PC-3 (cell line): ENCODE measurements at regions not wholly inside any gene's neighbourhood (a gene's known extent, or its start where the extent isn't known, plus 50 kb on each side); places are given as distances from the start of the nearest gene placed in this dataset.

ENCODE experiments used
- EZH2 ChIP-seq: fragments of 300-600 bp; sonication (generic); IDR thresholded peaks from one replicate; pipeline ENCODE4 v1.6.1; 2017; ENCODE audit warnings: antibody characterized with exemption, mild to moderate bottlenecking, low read length; ENCODE audit not compliant: unreplicated experiment
- EZH2phosphoT487 ChIP-seq: fragments of 300-600 bp; sonication (generic); IDR thresholded peaks from 2 replicates; pipeline ENCODE4 v1.6.1; 2018; ENCODE audit warnings: mild to moderate bottlenecking, antibody characterized with exemption, low read length, borderline replicate concordance
- TF ChIP-seq, protein P1 (sequence below): fragments of 300-600 bp; sonication (generic); conservative IDR thresholded peaks from 2 replicates; pipeline ENCODE4 v1.5.1; 2017; ENCODE audit warnings: antibody characterized with exemption, low read depth, mild to moderate bottlenecking, low read length

DNA sequence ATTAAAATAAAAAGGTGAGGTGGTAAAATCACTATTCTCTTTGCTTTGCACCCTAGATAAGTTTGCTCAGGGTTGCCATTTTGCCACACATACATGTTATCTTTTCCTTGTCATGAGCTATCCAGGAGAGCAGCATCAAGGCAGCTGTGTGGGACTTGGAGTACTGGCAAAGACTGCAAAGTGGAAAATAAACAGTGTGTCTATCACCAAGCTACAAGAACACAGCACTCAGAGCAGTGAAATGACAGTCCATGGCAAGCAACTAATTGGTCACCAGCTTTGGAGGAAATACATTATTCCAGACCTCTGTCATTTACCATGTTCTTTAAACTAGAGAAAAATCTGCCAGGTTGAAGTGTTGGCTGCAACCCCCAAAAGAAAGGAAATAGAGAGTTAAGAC lies 687.8 kb upstream of the FANCL start:
- TF ChIP-seq, protein P1, sequence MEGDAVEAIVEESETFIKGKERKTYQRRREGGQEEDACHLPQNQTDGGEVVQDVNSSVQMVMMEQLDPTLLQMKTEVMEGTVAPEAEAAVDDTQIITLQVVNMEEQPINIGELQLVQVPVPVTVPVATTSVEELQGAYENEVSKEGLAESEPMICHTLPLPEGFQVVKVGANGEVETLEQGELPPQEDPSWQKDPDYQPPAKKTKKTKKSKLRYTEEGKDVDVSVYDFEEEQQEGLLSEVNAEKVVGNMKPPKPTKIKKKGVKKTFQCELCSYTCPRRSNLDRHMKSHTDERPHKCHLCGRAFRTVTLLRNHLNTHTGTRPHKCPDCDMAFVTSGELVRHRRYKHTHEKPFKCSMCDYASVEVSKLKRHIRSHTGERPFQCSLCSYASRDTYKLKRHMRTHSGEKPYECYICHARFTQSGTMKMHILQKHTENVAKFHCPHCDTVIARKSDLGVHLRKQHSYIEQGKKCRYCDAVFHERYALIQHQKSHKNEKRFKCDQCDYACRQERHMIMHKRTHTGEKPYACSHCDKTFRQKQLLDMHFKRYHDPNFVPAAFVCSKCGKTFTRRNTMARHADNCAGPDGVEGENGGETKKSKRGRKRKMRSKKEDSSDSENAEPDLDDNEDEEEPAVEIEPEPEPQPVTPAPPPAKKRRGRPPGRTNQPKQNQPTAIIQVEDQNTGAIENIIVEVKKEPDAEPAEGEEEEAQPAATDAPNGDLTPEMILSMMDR = no peak
- TF ChIP-seq EZH2 = no peak
- TF ChIP-seq EZH2phosphoT487 = no peak
